ENCODE measurements at regions not wholly inside any gene's neighbourhood (a gene's known extent, or its start where the extent isn't known, plus 50 kb on each side); places are given as distances from the start of the nearest gene placed in this dataset.

- TF ChIP-seq CTCF (conservative IDR thresholded peaks at IDR 0.05) (no peak), ZFX (IDR thresholded peaks at IDR 0.05) (no peak)
Observed at GRCh38 chr4:115920637-115921036, 807.2 kb upstream of the NDST4 start.

All from C4-2B (cell line).